SHP77 treated with DMSO at 0.1 percent for 48 hours (cell line): ENCODE measurements at regions not wholly inside any gene's neighbourhood (a gene's known extent, or its start where the extent isn't known, plus 50 kb on each side); places are given as distances from the start of the nearest gene placed in this dataset.
A peak's percentile ranks its signal among the peaks of the same experiment; 100 is the strongest.

ENCODE experiments used
- DNase-seq: peaks from one replicate; lab custom pipeline; 2025; lab: John Stamatoyannopoulos, UW

DNA sequence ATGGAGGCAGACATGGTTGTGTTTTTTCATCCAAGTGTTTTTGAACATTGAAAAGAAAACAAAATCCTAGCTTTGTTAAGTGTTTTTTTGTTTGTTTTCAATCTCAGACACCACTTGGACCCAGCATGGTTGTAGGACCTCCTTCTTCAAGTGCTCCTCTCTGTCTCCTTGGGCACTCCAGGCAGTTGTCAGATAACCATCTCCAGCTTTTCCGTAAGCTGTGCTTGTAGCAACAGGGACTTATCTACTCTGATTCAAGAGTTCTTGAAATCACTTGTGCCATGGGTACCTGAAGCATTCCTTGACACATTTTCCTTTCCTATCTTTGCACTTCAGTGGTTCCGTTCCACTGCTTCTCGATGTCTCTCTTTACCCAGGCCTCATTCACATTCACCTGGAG lies 334.9 kb upstream of the DDX53 start:
- DNase-seq = no peak

DNA sequence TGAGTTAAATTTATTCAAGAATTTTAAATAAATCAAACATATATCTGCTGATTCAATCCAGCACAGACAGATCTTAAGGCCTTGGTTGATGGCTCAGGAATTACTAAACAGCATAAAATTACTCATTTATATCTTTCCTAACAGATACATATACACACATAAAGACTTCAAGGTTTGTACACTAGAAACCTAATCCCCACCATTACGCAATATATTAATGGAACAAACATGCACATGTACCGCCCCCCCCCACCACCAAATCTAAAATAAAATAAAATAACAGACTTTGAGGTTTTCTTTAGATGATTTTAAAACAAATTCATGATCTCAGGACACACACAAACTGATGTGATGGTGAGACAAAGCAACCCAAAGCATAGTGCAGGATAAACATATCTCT lies 333.9 kb upstream of the DDX53 start:
- no peak for DNase-seq

DNA sequence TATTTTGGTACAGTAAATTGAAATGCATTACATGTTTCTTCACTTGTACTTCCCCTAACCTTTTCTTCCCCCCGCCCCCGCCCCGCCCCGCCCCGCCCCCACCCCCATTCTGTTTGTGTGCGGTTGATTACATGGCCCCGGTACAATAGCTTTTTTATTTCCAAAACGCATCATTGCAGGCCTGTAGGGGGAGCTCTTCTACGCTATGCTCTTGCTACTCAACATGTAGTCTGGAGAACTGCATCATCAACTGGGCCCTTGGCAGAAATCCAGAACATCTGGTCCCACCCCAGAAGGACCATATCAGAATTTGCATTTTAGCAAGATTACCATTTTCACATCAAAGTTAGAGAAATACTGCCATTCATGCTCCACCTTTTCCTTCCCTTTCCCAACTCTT lies 333.3 kb upstream of the DDX53 start:
- peak; percentile 4 for DNase-seq

DNA sequence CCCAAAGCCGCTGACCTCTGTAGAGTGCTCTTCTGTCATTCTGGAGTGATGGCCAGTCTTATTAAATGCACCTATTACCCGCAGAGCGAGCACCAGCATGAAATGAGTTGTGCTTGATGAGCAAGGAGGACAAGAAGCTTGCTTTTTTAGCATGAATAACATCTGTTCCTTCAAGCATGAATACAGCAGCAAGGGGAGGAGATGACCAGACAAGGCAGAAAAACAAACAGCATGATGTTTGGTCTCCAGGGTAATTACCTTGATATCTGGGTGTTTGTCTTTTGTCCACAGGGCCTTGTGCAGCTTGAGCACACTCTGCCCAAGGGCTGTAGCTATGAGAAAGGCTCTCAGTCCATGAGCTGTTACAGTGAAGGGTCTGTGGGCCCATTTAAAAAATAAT lies 324.8 kb upstream of the DDX53 start:
- DNase-seq = no peak

DNA sequence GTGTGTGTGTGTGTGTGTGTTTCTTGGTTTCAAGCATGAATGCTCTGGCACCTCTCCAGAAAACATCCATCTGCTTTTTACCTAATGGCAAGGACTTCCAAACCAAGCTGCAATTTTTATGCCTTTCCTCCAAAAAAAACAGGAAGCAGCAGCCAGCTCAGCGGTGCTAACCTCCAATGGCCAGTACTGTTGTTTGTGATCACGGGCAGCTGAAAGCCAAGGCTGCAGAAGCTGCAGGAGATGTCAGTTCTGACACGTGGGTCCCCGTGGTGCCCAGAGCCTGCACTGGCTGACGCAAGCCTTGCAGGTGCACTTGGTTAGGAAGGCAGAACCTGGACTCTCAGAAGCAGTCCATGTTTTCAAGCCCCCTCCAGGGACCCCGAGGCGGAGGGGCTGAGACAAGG lies 313.6 kb upstream of the DDX53 start:
- DNase-seq = peak; percentile 66

DNA sequence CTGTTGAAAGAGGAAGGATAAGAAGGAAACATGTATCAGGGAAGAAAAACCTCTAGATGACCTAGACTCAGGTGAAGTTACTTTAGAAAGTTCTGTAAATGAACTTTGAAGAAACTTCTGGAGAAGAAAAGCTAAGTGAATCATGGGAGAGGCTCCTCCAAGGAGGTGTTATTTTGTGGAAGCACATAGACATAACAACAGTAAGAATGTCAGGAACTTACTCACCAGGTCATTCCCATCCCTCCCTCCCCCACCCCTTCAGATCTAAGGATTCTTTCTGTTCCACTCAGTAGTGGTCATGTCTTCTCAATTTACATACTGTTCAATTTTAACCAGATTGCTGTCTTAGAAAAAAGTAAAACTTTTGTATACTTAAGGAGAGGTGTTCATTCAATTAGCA lies 310.5 kb upstream of the DDX53 start:
- no peak for DNase-seq

DNA sequence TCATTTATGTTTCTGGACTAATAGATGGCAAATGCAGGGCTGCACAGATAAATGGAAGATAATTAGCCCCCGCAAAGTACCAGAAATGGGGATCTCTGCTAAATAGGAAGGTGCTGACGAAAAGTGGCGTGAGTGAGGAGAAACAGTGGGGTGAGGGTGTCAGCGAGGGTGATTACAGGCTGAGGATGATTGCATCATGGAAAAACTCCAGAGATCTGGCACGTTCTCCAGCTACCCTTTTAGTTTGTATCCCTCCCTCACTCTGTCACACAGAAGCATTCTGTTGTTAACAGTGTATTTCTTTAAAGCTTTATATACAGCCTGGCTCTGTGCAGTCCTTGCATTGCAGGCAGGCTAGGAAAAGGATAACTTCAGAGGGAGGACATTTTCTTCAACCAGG lies 309.6 kb upstream of the DDX53 start:
- DNase-seq = no peak

DNA sequence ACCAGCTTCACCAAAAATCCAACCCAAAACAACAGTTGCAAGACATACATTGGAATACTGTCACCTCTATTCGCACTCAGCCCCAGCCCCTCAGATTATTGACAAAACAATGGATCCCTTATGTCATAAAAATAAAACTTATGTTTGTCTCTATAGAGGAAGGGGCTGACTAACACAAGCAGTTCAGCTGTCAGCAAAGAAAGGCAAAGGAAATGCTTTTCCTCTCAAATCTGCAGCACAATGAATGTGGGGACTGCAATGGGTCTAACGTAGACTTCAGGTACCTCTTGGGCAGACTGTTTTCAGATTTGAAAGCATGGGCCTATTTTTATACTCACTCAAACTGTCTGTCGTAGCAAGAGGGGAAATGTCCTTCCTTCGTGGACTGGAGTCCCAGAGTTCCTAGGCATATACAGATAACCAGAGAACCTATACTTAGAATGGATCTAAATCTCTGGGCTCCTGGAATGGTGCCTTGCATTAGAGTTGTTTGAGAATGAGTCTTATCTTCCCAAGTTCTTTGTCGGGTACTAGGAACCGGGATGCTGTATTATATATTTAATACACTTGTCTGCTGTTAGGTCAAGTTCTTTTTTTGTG lies 307.7 kb upstream of the DDX53 start:
- no peak for DNase-seq

DNA sequence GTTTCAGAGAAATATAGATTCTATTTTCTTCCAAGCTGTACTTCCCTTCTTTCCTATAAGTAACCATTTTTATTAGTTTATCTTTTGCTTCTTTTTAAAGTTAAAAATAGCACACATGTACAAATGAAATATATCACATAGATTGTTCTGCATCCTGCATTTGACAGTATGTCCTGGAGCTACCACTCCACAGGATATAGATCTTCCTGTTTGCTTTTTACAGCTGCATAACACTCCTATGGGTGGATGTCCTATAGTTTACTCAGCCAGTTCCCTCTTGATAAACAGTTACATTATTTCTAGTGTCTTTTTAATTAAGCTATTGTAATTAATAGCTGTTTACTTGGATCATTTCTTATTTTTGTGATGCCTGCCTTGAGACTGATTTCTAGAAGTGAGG lies 301.6 kb upstream of the DDX53 start:
- DNase-seq = no peak

DNA sequence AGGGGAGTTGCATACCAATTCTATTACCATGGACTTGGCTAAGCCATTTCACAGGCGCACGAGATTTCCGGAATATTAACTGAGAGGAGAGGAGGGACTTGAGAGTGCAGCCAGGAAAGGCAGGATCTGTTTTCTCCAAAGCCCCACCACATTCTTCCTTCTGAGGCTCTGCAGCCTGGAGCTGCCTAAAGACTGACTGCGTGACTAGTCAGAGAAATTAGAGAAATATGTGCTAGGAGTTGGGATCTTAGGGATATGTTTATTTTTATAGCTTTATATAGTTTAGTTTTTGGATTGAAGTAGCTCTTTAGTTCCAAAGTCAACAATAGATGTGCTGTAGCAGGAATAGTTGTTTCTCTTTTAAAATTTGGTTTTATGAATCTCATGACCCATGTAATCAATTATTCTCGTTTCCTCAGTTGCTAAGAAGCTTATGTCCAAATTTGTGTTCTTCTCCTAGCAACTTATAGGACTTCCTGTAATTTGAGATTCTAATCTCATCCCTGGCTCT lies 300.1 kb upstream of the DDX53 start:
- DNase-seq = no peak

DNA sequence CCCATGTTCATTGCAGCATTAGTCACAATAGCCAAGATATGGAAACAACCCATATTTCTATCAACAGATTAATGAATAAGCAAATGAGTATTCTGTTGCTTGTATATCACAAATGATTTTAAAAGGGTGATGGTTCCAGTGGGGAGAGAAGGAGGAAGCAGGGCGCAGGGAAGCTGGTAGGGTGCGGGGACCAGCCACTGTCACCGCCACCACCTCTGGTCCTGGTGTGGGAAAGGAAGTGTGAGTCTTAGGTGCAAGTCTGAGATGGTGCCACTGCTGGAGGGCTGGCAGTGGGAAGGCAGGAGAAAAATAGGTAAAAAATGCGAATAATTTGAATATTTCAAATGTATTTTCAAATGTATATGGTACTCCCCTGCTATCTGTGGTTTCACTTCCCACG lies 286.8 kb upstream of the DDX53 start:
- DNase-seq = no peak

DNA sequence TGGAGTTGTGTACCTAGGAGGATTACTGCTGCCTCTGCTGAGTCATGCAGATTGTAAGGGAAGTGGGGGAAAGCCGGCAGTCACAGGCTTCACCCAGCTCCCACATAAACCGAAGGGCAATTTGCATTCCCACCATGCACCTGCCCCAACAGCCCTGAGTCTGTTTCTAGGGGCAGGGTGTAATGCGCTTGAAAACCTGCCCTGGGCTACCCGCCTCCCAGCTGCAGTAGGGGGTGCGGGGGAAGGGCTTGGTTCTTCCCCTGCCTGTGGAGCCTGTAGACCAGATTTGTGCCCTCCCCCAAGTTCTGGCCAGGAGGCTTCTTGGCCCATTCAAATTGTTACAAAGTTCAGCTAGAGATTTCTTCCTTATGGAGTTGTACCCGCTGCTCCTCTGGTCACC lies 269.2 kb upstream of the DDX53 start:
- DNase-seq = no peak

DNA sequence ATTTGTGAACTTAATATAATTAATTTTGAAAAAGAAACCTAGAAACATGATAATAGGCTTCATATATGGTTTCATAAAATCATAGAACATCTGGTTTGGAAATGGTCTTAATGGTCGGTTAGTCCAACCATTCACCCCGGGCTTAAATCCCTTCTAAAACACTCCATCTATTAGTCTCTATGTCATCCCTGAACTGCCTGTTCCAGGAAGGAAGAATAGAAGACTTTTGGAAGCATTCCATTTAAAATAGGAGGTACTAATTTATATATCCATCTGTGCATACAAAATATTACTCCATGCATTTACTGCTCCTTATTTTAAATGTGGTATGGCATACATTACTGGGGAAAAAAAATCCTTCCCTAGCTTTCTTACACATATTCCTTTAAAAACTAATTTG lies 262.2 kb upstream of the DDX53 start:
- DNase-seq = no peak

DNA sequence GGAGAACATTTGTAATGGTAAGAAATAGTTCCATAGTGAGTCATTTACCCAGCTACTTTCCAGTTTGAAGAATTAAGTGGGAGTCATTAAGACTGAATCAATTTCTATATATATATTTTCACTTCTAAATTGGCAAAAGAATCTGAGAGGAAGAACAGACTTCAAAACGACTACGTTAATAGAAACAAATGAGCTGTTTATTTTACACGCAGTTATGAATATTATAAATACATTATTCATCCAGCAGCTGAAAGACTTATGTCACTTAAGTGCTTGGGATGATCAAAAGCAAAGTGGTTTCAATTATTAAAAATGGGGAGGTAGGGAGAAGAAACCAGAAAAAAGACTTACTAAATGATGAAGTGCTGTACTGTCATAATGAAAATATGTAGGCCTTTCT lies 260.5 kb upstream of the DDX53 start:
- no peak for DNase-seq

DNA sequence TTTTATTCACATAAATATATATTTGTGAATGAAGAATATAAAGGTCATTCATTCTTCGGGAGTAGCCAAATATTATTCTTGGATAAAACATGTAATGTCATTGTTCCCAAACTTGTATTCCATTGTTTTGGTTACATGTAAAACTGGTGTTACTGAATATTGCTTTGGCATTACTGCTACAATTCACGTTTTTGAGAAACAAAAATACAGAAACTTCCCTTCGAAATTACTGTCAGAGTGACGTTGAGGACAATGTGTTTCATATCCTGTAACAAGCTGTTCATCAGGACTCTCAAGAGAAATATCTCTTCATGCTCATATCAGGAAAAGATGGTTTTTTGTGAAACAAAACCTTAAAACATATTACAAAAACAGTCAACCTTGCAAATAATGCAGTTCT lies 258.9 kb upstream of the DDX53 start:
- no peak for DNase-seq

DNA sequence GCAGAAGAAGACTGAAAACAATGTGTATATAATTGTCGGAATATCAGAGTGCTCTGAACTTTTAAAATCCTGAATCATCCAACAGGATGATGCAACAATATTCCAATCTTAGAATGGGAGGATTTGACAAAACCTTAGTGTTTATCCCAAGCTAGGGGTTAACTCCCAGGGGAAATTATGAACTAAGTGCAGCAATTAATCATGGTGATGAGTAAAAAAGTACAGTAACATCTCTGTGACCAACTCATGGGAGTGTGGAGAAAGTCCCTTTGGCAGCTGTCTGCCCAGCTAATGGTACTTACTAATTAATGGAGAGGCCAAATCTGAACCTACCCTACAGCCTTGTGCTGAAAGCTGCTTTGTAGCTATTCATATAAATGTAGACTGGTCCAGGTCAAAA lies 257.6 kb upstream of the DDX53 start:
- DNase-seq = no peak

DNA sequence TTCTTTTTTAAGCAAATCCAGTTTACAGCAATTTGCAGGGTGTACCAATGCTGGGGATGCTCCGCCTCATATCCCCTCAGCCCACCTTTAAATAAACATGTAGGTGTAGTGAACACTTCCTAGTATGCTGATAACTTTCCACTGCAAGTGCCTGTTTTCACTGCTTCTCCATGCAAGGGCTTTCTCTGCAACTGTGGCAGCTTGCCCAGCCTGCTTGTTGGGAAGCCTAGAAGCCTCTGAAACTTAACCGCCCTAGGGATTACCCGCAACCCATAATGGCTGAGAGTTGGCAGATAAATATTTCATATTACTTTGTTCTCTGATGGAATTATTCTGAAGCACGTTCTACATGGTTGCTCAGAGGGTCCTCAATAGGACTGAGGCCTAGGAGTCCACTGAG lies 253.7 kb upstream of the DDX53 start:
- DNase-seq = no peak

DNA sequence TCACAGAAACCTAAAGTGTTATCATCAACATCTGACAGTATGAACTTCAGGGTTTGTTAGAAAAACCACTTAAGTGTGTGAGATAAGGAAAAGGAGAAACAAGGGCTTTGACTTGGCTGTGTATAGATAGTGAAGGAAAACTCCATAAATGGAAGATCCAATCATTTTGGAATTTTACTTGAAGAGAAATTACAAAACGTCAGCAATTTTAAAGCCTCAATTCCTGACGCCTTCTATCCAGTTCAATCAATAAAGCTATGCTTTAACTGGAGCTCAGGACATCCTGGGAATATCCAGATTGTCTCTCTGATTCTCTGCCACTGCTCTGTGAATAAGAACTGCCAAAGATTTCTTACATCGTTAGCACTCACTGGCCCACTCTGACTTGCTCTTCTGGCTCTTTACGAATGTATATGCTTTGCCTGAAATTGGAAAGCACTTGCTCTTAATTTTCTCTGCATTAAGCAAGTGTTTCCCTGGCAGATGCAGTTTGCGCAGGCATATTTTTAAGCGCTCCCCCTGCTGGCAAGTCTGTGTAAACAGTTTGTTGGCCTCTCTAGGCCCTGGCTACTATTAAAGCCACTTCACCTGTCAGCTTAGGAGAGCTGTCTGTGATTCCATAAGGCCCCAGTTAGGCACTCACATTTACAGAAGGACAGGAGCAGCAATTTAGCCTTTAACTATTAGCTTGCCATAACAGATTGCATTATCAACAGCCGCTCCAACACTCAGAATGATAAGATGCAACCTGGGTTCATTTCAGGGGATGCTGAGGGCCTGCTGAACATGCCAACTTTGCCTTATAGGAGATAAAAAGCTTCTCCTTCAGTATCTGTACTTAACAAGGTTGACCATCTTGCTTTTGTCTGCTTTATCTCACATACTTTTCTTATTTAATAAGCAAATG lies 251.4 kb upstream of the DDX53 start:
- no peak for DNase-seq

DNA sequence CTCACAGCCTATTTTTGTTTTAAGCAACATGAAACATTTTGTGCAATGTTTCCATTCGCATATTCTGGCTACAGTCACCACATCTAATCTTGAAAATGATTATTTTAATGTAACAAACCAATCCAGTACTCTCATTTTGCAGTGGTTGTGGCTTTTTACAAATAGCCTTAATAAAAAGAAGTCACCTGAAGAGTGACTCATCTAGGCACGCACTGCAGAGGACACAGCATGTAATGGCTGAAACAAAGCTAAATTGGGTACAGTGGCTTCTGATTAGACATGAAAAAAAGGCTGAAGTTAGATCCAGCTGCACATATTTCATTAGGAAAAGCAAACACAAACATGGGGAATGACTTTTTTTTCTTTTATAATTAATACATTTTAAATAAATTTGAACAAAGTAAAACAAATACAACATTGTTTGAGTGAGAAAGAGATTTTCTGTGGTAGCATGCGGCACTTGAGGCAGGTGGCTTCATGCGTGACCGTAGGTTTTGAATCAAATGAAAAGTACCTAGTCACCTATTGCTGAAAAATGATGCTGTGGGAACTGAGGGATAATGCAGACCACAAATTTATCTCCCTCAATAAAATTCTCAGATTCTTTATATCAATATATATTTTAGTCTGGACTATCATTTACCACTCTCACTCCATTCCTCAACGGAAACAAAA lies 240.8 kb upstream of the DDX53 start:
- no peak for DNase-seq

DNA sequence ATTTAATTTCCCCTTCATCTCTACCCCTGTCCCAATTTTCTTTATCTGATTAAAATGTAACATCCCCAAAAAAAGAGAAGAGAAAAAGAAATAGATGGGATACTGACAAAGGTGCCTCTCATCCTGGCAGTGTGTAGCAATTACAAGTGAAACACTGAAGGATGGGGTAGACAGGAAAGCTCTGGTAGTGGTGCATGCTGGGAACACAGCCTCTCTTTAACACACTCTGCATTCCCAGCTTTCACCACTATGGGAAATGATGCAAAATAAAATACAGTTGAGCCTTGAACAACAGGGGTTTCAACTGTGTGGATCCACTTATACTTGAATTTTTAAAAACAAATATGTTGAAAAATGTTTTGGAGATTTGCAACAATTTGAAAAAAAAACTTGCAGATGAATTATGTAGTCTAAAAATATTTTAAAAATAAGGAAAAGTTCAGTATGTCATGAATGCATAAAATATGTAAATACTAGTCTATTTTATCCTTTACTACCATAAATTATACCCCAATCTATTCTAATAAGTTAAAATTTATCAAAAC lies 239.2 kb upstream of the DDX53 start:
- no peak for DNase-seq

DNA sequence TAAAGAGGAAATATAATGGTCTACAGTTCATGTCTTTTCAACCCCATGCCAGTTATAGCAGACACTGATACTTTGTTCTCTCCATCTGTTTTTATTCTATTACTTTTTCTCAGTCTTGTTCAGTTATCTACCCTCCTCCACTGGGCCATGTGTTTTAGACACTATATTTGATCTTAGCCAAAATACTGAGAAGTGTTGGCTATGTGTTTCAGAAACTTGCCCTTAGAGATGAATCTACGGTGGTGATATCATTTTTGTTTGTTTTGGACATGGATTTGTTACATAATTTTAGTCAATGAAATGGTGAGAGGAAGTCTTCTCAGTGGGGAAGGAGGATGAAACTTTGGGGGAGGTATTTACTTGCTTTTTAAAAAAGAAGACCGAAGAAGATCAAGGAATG lies 211.5 kb upstream of the DDX53 start:
- DNase-seq = no peak

DNA sequence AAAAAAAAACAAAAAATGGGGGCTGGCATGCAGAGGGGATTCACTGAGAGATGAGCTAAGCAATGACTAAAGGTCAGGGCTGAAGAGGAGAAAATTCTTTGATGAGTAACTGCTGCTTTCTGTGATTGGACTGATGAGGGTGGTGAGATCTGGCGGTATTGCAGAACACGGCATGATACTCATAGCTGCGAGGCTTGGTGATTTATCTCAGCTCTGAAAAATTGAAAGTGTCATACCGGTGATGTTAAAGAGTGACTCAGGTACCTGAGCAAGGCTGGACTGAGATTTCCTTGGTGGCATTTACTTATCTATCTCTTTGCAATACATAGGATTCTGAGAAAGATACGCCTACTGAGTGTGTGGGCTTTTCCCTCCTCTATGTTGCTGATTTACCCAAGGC lies 204.1 kb upstream of the DDX53 start:
- no peak for DNase-seq

DNA sequence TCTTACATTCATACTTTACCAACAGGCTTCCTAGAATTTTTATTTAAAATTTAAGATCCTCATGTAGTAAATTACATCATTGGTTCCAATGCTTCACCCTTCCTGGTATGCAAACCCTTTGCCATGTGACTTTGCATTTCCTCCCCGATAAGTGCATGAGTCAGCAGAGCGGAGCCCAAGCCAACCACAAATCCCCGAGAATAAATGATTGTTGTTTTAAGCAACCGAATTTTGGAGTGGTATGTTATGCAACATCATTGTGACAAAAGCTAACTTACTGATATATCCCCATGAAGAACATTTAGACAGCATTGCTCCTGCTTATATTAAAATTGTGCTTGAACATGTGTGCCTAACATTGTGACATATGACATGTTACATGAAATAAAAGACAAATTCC lies 199.4 kb upstream of the DDX53 start:
- DNase-seq = no peak
